Breast epithelium (tissue), 4 donors: ENCODE measurements at regions not wholly inside any gene's neighbourhood (a gene's known extent, or its start where the extent isn't known, plus 50 kb on each side); places are given as distances from the start of the nearest gene placed in this dataset.

ENCODE experiments used
- DNase-seq, 2 donors: peaks; one replicate each; pipeline ENCODE4 v3.0.0-alpha.2; 2019; ENCODE audit warnings: low spot score in 2 of 2
- H3K27ac ChIP-seq, 2 donors: fragments of 200-600 bp; sonication (generic) in 1 of 2; one replicate each; pipeline ENCODE4 v1.5.1; 2016 to 2019; ENCODE audit warnings: mild to moderate bottlenecking in 1 of 2
- H3K27me3 ChIP-seq, 2 donors: fragments of 200-600 bp; sonication (generic) in 1 of 2; one replicate each; pipeline versions ENCODE4 v1.5.1 to v1.6.0; 2017 to 2019; ENCODE audit warnings: control low read depth in 1 of 2, mild to moderate bottlenecking in 1 of 2
- H3K36me3 ChIP-seq: fragments of 200-600 bp; one replicate; pipeline ENCODE4 v1.5.1; 2019
- H3K4me1 ChIP-seq, 2 donors: fragments of 200-600 bp; sonication (generic); one replicate each; pipeline ENCODE4 v1.5.1; 2016 to 2019; ENCODE audit warnings: control low read depth in 1 of 2
- H3K4me3 ChIP-seq, 3 donors: fragments of 200-600 bp; sonication (generic); 1 replicate in 2 of 3; 2 replicates in 1 of 3; pipeline ENCODE4 v1.5.1; 2016 to 2019; ENCODE audit warnings: mild to moderate bottlenecking in 3 of 3, moderate library complexity in 2 of 3
- H3K9me3 ChIP-seq, 2 donors: fragments of 200-600 bp; sonication (generic) in 1 of 2; one replicate each; pipeline ENCODE4 v1.5.1; 2016 to 2019; ENCODE audit warnings: control low read depth in 1 of 2
- POLR2A ChIP-seq: fragments of 450-650 bp; IDR thresholded peaks from one replicate; pipeline ENCODE4 v1.6.1; 2016; ENCODE audit warnings: antibody characterized with exemption, mild to moderate bottlenecking, moderate library complexity
- POLR2AphosphoS5 ChIP-seq, 3 donors: sonication (generic); formaldehyde crosslinking; IDR thresholded peaks; one replicate each; pipeline ENCODE4 v1.6.1; 2017; ENCODE audit warnings: antibody characterized with exemption in 3 of 3
- intact Hi-C: fragments of 100-400 bp; cut with DNase I; formaldehyde crosslinking; loops from one replicate; pipeline ENCODE4 v1.15.1; 2023; ENCODE audit warnings: low total_unique reads
- TF ChIP-seq, protein P1 (sequence below), 3 donors: fragments of 450-650 bp; IDR thresholded peaks; one replicate each; pipeline ENCODE4 v1.5.1; 2016 to 2017; ENCODE audit warnings: antibody characterized with exemption in 3 of 3, mild to moderate bottlenecking in 3 of 3, moderate library complexity in 3 of 3

DNA sequence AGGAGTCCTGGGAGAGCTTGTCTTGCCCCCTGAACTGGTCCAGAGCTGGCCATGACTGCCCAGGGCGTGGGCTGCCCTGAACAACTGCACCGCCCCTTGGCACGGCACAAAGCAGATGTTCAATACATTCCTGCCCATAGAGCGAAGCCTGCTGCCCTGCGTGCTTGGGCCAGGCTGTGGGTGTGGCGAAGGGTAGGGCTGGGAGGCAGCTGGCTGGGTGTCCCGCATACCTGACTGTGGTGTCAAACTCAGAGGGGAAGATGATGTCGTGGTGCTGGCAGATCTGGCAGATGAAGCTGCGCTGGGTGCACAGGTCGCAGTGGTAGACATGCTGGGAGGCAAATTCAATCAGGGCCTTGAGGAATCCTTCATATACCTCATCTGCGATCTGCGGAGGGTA, 124.2 kb upstream of the SMURF2 start:
- no peaks in the 10 kb centered on the region for H3K27me3 ChIP-seq
- no peak overlapping the region for H3K4me3 ChIP-seq
- no peak overlapping the region for H3K27ac ChIP-seq
- no peaks in the 10 kb centered on the region for H3K4me1 ChIP-seq
- TF ChIP-seq, protein P1, sequence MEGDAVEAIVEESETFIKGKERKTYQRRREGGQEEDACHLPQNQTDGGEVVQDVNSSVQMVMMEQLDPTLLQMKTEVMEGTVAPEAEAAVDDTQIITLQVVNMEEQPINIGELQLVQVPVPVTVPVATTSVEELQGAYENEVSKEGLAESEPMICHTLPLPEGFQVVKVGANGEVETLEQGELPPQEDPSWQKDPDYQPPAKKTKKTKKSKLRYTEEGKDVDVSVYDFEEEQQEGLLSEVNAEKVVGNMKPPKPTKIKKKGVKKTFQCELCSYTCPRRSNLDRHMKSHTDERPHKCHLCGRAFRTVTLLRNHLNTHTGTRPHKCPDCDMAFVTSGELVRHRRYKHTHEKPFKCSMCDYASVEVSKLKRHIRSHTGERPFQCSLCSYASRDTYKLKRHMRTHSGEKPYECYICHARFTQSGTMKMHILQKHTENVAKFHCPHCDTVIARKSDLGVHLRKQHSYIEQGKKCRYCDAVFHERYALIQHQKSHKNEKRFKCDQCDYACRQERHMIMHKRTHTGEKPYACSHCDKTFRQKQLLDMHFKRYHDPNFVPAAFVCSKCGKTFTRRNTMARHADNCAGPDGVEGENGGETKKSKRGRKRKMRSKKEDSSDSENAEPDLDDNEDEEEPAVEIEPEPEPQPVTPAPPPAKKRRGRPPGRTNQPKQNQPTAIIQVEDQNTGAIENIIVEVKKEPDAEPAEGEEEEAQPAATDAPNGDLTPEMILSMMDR (IDR thresholded peaks at IDR 0.05) = no peak
- TF ChIP-seq POLR2A = no peak
- TF ChIP-seq POLR2AphosphoS5 (IDR thresholded peaks at IDR 0.05) = no peak
- H3K9me3 ChIP-seq = no peaks in the 10 kb centered on the region
- intact Hi-C loops = no loop called here
- no peaks in the 10 kb centered on the region for H3K36me3 ChIP-seq
- DNase-seq = no peak

DNA sequence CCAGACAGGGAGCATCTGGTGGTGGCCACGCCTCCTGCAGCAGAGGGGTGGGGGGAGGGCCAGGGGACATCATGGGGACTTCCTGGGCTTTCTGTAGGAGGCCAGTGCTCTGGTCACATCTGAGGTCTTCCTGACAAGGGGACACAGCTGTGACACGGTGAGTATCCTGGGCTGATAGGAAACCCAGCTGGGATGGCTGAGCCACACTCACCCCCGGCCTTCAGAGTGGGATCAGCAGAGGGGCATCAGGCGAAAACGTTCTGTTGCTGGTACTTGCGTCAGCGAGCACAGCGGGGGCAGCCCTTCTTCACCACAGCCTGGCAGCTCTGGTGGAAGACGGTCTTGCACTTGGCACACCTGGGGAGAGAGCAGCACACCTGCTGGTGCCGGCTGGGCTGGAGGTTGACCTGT, 122.9 kb upstream of the SMURF2 start:
- Histone ChIP-seq H3K27ac (no peak overlapping the region), H3K27me3 (no peaks in the 10 kb centered on the region), H3K4me3 (no peak overlapping the region), H3K9me3 (no peaks in the 10 kb centered on the region), H3K4me1 (peaks cover 0 to under 1% of the 10 kb centered on the region in 2 donors), H3K36me3 (no peaks in the 10 kb centered on the region)
- no peak for TF ChIP-seq POLR2AphosphoS5 (IDR thresholded peaks at IDR 0.05)
- TF ChIP-seq POLR2A = no peak
- TF ChIP-seq, protein P1 (IDR thresholded peaks at IDR 0.05) = no peak
- intact Hi-C loops = no loop called here
- no peak for DNase-seq

DNA sequence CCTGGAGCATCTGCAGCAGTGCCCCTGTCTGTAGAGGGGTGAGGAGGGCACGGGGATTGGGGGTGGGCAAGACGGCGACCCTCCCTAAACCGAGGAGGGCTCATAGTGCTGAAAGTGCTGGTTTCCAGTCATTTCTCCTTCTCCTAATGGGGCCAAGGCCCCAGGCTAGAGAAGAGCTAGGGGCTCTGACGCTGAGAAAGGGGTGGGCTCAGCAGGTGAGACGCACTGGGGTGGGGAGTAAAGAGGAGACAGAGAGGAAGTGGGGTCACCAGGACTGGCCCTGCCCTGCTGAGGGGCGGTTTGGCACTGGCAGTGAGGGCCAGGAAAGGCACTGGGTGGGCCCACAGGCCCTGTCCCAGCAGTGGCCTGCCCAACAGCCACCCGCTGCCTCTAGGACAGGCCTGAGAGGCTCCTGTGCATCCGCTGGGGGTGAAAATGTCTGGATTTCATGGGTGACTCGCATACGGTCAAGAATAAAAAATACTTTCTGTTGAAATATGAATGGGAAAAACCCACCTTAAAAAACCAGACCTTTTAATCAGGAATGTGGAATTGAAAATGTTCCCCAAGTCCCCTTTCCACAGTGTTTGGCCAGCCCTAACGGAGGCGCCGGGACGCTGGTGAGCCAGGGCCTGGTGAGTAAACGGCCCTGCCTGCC, 122.4 kb upstream of the SMURF2 start:
- Histone ChIP-seq H3K27me3 (no peaks in the 10 kb centered on the region), H3K4me1 (peaks cover 4 to 5% of the 10 kb centered on the region in 2 donors), H3K36me3 (no peaks in the 10 kb centered on the region), H3K4me3 (no peak overlapping the region), H3K27ac (no peak overlapping the region), H3K9me3 (no peaks in the 10 kb centered on the region)
- TF ChIP-seq, protein P1 (IDR thresholded peaks at IDR 0.05) = no peak
- no peak for TF ChIP-seq POLR2AphosphoS5 (IDR thresholded peaks at IDR 0.05)
- TF ChIP-seq POLR2A = no peak
- intact Hi-C loops = no loop called here
- no peak for DNase-seq

DNA sequence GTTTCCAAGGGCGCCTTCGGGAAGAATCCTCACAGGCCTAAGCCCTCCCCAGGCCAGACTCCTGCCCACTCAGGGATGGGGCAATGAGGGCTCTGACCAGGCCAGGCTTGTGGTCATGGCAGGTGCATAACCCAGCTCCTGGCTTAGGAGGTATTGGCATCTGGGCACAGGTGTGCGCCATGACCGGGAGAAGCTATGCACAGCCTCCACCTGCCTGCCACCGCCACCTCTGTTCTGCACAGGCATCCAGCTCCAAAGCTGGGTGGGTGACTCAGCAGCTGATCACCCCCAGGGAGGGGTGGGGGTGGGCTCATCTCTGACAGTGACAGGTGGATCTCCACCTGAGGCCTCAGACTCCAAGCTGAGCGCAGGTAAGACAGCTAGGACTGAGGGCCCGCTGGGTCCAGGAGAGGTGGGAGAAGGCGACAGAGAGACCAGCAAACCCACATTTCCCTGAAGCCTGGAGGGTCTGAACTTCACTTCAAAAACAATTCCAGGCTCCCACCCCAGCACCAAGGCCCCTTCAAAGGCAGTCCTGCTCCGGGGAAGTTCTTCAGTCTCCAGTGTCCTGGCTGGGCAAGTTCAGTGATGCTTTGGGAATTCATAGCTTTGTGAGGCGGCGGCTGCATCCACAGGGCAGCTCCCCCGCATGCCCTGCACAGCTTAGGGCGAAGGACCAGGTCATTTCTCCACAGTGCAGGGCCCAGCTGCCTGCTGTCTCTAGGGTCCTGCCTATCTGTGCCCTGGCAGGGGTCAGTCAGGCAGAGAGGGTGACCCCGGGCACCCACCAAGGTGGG, 121.6 kb upstream of the SMURF2 start:
- Histone ChIP-seq H3K4me1 (peaks cover 5 to 7% of the 10 kb centered on the region in 2 donors), H3K27me3 (no peaks in the 10 kb centered on the region), H3K9me3 (no peaks in the 10 kb centered on the region), H3K27ac (no peak overlapping the region), H3K36me3 (no peaks in the 10 kb centered on the region), H3K4me3 (no peak overlapping the region)
- intact Hi-C loops = no loop called here
- TF ChIP-seq POLR2AphosphoS5 (IDR thresholded peaks at IDR 0.05) = no peak
- peak in 1 of 2 donors; percentile 40 for DNase-seq

DNA sequence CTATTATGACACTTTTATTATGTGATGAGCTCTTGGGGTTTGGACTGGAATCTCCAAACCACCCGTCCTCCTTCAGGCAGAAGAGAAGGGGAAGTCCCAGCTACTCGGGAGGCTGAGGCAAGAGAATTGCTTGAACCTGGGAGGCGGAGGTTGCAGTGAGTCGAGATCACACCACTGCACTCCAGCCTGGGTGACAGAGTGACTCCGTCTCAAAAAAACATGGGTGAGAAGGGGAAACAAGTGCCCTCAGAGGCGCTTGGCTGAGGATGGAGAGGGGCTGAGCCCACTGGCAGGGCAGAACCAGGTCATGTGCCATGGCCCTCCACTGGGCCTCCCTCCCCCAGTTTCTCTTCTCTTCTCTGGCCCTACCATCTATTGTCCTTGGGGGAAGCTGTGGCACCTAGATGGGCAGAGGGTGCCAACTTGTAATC, 120.9 kb upstream of the SMURF2 start:
- peak in 1 of 2 donors; percentile 30 for DNase-seq
- H3K9me3 ChIP-seq = no peaks in the 10 kb centered on the region
- no peaks in the 10 kb centered on the region for H3K27me3 ChIP-seq
- H3K4me1 ChIP-seq = peaks cover 5 to 7% of the 10 kb centered on the region in 2 donors
- H3K27ac ChIP-seq = no peak overlapping the region
- no peak overlapping the region for H3K4me3 ChIP-seq
- no peaks in the 10 kb centered on the region for H3K36me3 ChIP-seq
- intact Hi-C loops = no loop called here
- TF ChIP-seq, protein P1 (IDR thresholded peaks at IDR 0.05) = no peak
- TF ChIP-seq POLR2AphosphoS5 (IDR thresholded peaks at IDR 0.05) = no peak
- no peak for TF ChIP-seq POLR2A
